ENCODE measurements at regions not wholly inside any gene's neighbourhood (a gene's known extent, or its start where the extent isn't known, plus 50 kb on each side); places are given as distances from the start of the nearest gene placed in this dataset.

GRCh38 chr6:82589509-82590206 lies 226.0 kb downstream of the TPBG start:
- Mint-ChIP-seq H3K4me1 (no peaks in the 10 kb centered on the region), H3K9me3 (peaks cover 0 to 6% (median 0%) of the 10 kb centered on the region in 11 donors), H3K27me3 (peaks cover 0 to 6% (median 0%) of the 10 kb centered on the region in 5 donors), H3K36me3 (no peaks in the 10 kb centered on the region), H3K27ac (no peak overlapping the region), H3K4me3 (no peak overlapping the region)
- CTCF ChIA-PET = no interaction called here
- Histone ChIP-seq H3K9me3 (ENCODE audit: control insufficient read depth in 2 of 3, low read length in 3 of 3) (no peaks in the 10 kb centered on the region), H3K27ac (ENCODE audit: low read depth, low read length) (no peak overlapping the region), H3K27me3 (ENCODE audit: control insufficient read depth in 2 of 2, insufficient read depth in 2 of 2, low read length in 2 of 2) (no peaks in the 10 kb centered on the region), H3K36me3 (ENCODE audit: control insufficient read depth in 2 of 3, insufficient read depth in 3 of 3, low read length in 3 of 3) (no peaks in the 10 kb centered on the region), H3K4me1 (ENCODE audit: control insufficient read depth in 2 of 2, insufficient read depth in 2 of 2, low read length in 2 of 2) (no peaks in the 10 kb centered on the region), H3K4me3 (ENCODE audit: low read length) (no peak overlapping the region)
- DNase-seq (no peak), ATAC-seq (no peak)
- intact Hi-C loops (cut with micrococcal nuclease) = no loop called here
- POLR2A ChIA-PET = no interaction called here

- CTCF ChIA-PET = no interaction called here
- H3K9me3 Mint-ChIP-seq = peaks cover 0 to 20% (median 0%) of the 10 kb centered on the region in 11 donors
- H3K4me1 Mint-ChIP-seq = no peaks in the 10 kb centered on the region
- ATAC-seq = no peak
- H3K4me1 ChIP-seq (ENCODE audit: control insufficient read depth in 2 of 2, insufficient read depth in 2 of 2, low read length in 2 of 2) = no peaks in the 10 kb centered on the region
- no peak overlapping the region for H3K27ac Mint-ChIP-seq
- H3K36me3 ChIP-seq (ENCODE audit: control insufficient read depth in 2 of 3, insufficient read depth in 3 of 3, low read length in 3 of 3) = no peaks in the 10 kb centered on the region
- H3K9me3 ChIP-seq (ENCODE audit: control insufficient read depth in 2 of 3, low read length in 3 of 3) = no peaks in the 10 kb centered on the region
- H3K4me3 Mint-ChIP-seq = no peak overlapping the region
- POLR2A ChIA-PET = no interaction called here
- DNase-seq = no peak
- H3K27me3 ChIP-seq (ENCODE audit: control insufficient read depth in 2 of 2, insufficient read depth in 2 of 2, low read length in 2 of 2) = no peaks in the 10 kb centered on the region
- no peak overlapping the region for H3K27ac ChIP-seq (ENCODE audit: low read depth, low read length)
- H3K27me3 Mint-ChIP-seq = peaks cover 0 to 13% (median 5%) of the 10 kb centered on the region in 5 donors
- peaks cover 0 to 3% (median 0%) of the 10 kb centered on the region in 5 donors for H3K36me3 Mint-ChIP-seq
- no peak overlapping the region for H3K4me3 ChIP-seq (ENCODE audit: low read length)
- intact Hi-C loops (cut with micrococcal nuclease) = no loop called here
Measured at GRCh38 chr6:82597201-82597600, 233.6 kb downstream of the TPBG start.

DNA sequence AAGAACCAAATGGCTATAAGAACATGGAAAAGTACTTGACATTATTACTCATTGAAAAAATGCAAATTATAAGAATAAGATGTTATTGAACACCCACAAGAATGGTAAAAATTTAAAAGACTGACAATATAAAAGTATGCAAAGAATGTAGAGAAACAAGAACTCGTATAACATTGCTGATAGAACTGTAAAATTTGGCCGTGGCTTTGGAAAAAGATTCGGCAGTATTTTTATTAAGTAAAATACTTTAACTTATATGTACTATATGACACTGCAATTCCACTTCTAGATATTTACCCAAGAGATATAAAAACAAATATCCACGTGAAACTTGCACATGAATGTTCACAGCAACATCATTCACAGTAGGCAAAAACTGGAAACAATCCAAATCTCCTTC lies 239.2 kb downstream of the TPBG start:
- H3K9me3 Mint-ChIP-seq = peaks cover 0 to 10% (median 0%) of the 10 kb centered on the region in 11 donors
- no peak overlapping the region for H3K4me3 Mint-ChIP-seq
- CTCF ChIA-PET = no interaction called here

GRCh38 chr6:82603871-82604270 lies 240.3 kb downstream of the TPBG start:
- ChIA-PET CTCF (no interaction called here), POLR2A (no interaction called here)
- ATAC-seq (no peak), DNase-seq (no peak)
- Histone ChIP-seq H3K4me1 (ENCODE audit: control insufficient read depth in 2 of 2, insufficient read depth in 2 of 2, low read length in 2 of 2) (no peaks in the 10 kb centered on the region), H3K4me3 (ENCODE audit: low read length) (no peak overlapping the region), H3K27ac (ENCODE audit: low read depth, low read length) (no peak overlapping the region), H3K36me3 (ENCODE audit: control insufficient read depth in 2 of 3, insufficient read depth in 3 of 3, low read length in 3 of 3) (no peaks in the 10 kb centered on the region), H3K27me3 (ENCODE audit: control insufficient read depth in 2 of 2, insufficient read depth in 2 of 2, low read length in 2 of 2) (no peaks in the 10 kb centered on the region), H3K9me3 (ENCODE audit: control insufficient read depth in 2 of 3, low read length in 3 of 3) (no peaks in the 10 kb centered on the region)
- no peak overlapping the region for H3K27ac Mint-ChIP-seq
- H3K9me3 Mint-ChIP-seq = peaks cover 0 to 13% (median 0%) of the 10 kb centered on the region in 11 donors
- H3K27me3 Mint-ChIP-seq = peaks cover 0 to 7% (median 0%) of the 10 kb centered on the region in 5 donors
- H3K36me3 Mint-ChIP-seq = no peaks in the 10 kb centered on the region
- intact Hi-C loops (cut with micrococcal nuclease) = no loop called here
- H3K4me3 Mint-ChIP-seq = no peak overlapping the region
- H3K4me1 Mint-ChIP-seq = no peaks in the 10 kb centered on the region

More for the DNA sequence above, 239.2 kb downstream of the TPBG start:
- Histone ChIP-seq H3K4me1 (ENCODE audit: control insufficient read depth in 2 of 2, insufficient read depth in 2 of 2, low read length in 2 of 2) (no peaks in the 10 kb centered on the region), H3K27ac (ENCODE audit: low read depth, low read length) (no peak overlapping the region), H3K4me3 (ENCODE audit: low read length) (no peak overlapping the region), H3K36me3 (ENCODE audit: control insufficient read depth in 2 of 3, insufficient read depth in 3 of 3, low read length in 3 of 3) (no peaks in the 10 kb centered on the region), H3K27me3 (ENCODE audit: control insufficient read depth in 2 of 2, insufficient read depth in 2 of 2, low read length in 2 of 2) (no peaks in the 10 kb centered on the region), H3K9me3 (ENCODE audit: control insufficient read depth in 2 of 3, low read length in 3 of 3) (no peaks in the 10 kb centered on the region)
- POLR2A ChIA-PET = no interaction called here
- ATAC-seq (no peak), DNase-seq (no peak)
- no peaks in the 10 kb centered on the region for H3K36me3 Mint-ChIP-seq
- no peak overlapping the region for H3K27ac Mint-ChIP-seq
- intact Hi-C loops (cut with micrococcal nuclease) = no loop called here
- H3K27me3 Mint-ChIP-seq = peaks cover 0 to 7% (median 0%) of the 10 kb centered on the region in 5 donors
- H3K4me1 Mint-ChIP-seq = no peaks in the 10 kb centered on the region

DNA sequence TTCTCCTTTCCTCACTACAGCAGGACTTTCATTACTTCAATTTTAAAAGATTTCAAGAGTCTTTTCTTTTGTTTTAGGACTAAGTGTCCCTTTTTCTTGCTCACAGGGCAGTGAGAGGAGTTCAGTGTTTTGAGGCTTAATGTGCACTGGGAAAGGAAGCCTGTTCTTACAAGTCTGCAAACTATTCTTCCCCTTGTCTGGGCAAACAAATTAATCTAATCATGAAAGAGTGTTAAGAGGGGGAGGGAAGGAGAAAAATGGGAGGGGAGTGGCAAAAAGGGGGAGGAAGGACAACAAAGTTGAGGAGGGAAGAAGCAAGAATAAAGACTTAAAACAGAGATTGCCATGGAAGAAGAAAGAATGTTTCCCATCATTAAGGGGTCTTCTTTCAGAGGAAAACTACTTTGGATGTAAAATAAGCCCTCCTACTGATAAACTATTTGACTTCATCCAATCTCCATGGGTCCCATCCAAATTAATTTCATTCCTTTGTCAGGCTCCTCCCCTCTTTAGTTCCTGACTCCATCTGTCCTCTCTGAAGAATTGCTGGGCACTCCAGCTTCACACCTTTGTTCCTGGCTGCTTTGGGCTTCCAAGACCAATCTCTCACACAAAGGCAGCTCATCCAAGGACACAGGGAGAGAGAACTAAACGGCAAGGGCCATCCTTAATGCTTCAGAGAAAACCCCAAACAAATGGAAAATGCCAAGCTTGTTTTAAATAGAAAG lies 244.5 kb downstream of the TPBG start:
- no peak overlapping the region for H3K27ac Mint-ChIP-seq
- CTCF ChIA-PET = no interaction called here

GRCh38 chr6:82608781-82609180 lies 245.2 kb downstream of the TPBG start:
- H3K36me3 Mint-ChIP-seq = no peaks in the 10 kb centered on the region
- CTCF ChIA-PET = no interaction called here

More for the DNA sequence above, 244.5 kb downstream of the TPBG start:
- DNase-seq = no peak
- POLR2A ChIA-PET = no interaction called here
- H3K9me3 Mint-ChIP-seq = peaks cover 0 to 7% (median 0%) of the 10 kb centered on the region in 11 donors
- no peak overlapping the region for H3K27ac ChIP-seq (ENCODE audit: low read depth, low read length)
- H3K27me3 ChIP-seq (ENCODE audit: control insufficient read depth in 2 of 2, insufficient read depth in 2 of 2, low read length in 2 of 2) = no peaks in the 10 kb centered on the region
- H3K36me3 ChIP-seq (ENCODE audit: control insufficient read depth in 2 of 3, insufficient read depth in 3 of 3, low read length in 3 of 3) = no peaks in the 10 kb centered on the region
- H3K9me3 ChIP-seq (ENCODE audit: control insufficient read depth in 2 of 3, low read length in 3 of 3) = no peaks in the 10 kb centered on the region
- no peak for ATAC-seq
- intact Hi-C loops (cut with micrococcal nuclease) = no loop called here
- no peaks in the 10 kb centered on the region for H3K4me1 ChIP-seq (ENCODE audit: control insufficient read depth in 2 of 2, insufficient read depth in 2 of 2, low read length in 2 of 2)
- H3K4me3 ChIP-seq (ENCODE audit: low read length) = no peak overlapping the region
- H3K27me3 Mint-ChIP-seq = peaks cover 0 to 4% (median 0%) of the 10 kb centered on the region in 5 donors
- H3K36me3 Mint-ChIP-seq = no peaks in the 10 kb centered on the region
- no peak overlapping the region for H3K4me3 Mint-ChIP-seq
- no peaks in the 10 kb centered on the region for H3K4me1 Mint-ChIP-seq

GRCh38 chr6:82611751-82612150 lies 248.1 kb downstream of the TPBG start:
- CTCF ChIA-PET = no interaction called here
- Histone ChIP-seq H3K9me3 (ENCODE audit: control insufficient read depth in 2 of 3, low read length in 3 of 3) (no peaks in the 10 kb centered on the region), H3K27ac (ENCODE audit: low read depth, low read length) (no peak overlapping the region), H3K36me3 (ENCODE audit: control insufficient read depth in 2 of 3, insufficient read depth in 3 of 3, low read length in 3 of 3) (no peaks in the 10 kb centered on the region), H3K27me3 (ENCODE audit: control insufficient read depth in 2 of 2, insufficient read depth in 2 of 2, low read length in 2 of 2) (no peaks in the 10 kb centered on the region), H3K4me1 (ENCODE audit: control insufficient read depth in 2 of 2, insufficient read depth in 2 of 2, low read length in 2 of 2) (no peaks in the 10 kb centered on the region), H3K4me3 (ENCODE audit: low read length) (no peak overlapping the region)
- no peaks in the 10 kb centered on the region for H3K36me3 Mint-ChIP-seq
- H3K27ac Mint-ChIP-seq = no peak overlapping the region
- no peak overlapping the region for H3K4me3 Mint-ChIP-seq
- DNase-seq (no peak), ATAC-seq (no peak)
- no peaks in the 10 kb centered on the region for H3K4me1 Mint-ChIP-seq
- intact Hi-C loops (cut with micrococcal nuclease) = no loop called here
- POLR2A ChIA-PET = no interaction called here
- peaks cover 0 to 8% (median 0%) of the 10 kb centered on the region in 5 donors for H3K27me3 Mint-ChIP-seq
- peaks cover 0 to 7% (median 0%) of the 10 kb centered on the region in 11 donors for H3K9me3 Mint-ChIP-seq

More at GRCh38 chr6:82608781-82609180, 245.2 kb downstream of the TPBG start:
- Mint-ChIP-seq H3K27me3 (peaks cover 0 to 4% (median 0%) of the 10 kb centered on the region in 5 donors), H3K4me3 (no peak overlapping the region), H3K27ac (no peak overlapping the region), H3K9me3 (peaks cover 0 to 7% (median 0%) of the 10 kb centered on the region in 11 donors), H3K4me1 (no peaks in the 10 kb centered on the region)
- no peaks in the 10 kb centered on the region for H3K9me3 ChIP-seq (ENCODE audit: control insufficient read depth in 2 of 3, low read length in 3 of 3)
- no peaks in the 10 kb centered on the region for H3K4me1 ChIP-seq (ENCODE audit: control insufficient read depth in 2 of 2, insufficient read depth in 2 of 2, low read length in 2 of 2)
- no peaks in the 10 kb centered on the region for H3K27me3 ChIP-seq (ENCODE audit: control insufficient read depth in 2 of 2, insufficient read depth in 2 of 2, low read length in 2 of 2)
- no peak for ATAC-seq
- H3K27ac ChIP-seq (ENCODE audit: low read depth, low read length) = no peak overlapping the region
- intact Hi-C loops (cut with micrococcal nuclease) = no loop called here
- DNase-seq = no peak
- H3K36me3 ChIP-seq (ENCODE audit: control insufficient read depth in 2 of 3, insufficient read depth in 3 of 3, low read length in 3 of 3) = no peaks in the 10 kb centered on the region
- POLR2A ChIA-PET = no interaction called here
- no peak overlapping the region for H3K4me3 ChIP-seq (ENCODE audit: low read length)
